Glomerular endothelial cell (primary cell): ENCODE measurements at regions not wholly inside any gene's neighbourhood (a gene's known extent, or its start where the extent isn't known, plus 50 kb on each side); places are given as distances from the start of the nearest gene placed in this dataset.
"Not testable (repeated sequence)": the region's sequence is repeated elsewhere in the genome, so short reads cannot be mapped to it uniquely, and the experiment has no call there.

Source experiments
- DNase-seq: peaks from one replicate; pipeline ENCODE4 v3.0.0-alpha.2; 2011; ENCODE audit warnings: low read depth, low spot score; ENCODE audit errors: extremely low read depth

GRCh38 chr9:21688108-21689102 lies 114.0 kb upstream of the MTAP start:
- no peak for DNase-seq

- no peak for DNase-seq
These were observed 112.6 kb upstream of the MTAP start for GRCh38 chr9:21689854-21690253.

DNA sequence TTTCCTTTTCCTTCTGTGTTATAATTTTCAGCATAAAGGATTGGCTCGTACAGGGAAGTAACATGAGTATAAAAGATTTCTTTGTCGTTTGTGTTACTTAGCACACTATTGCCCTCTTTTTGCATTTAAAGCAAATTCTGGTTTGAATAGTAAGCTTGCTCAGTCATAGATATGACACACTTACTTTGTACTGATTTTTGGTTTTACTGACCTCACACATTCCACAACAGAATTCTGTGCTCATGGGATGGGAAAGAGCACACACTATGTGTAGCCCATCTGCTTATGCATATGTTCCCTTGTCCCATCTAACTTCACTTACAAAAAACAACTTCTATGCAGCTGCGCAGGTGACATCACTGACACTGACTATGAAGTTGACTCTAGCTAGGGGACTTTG lies 111.9 kb upstream of the MTAP start:
- DNase-seq: no peak

DNA sequence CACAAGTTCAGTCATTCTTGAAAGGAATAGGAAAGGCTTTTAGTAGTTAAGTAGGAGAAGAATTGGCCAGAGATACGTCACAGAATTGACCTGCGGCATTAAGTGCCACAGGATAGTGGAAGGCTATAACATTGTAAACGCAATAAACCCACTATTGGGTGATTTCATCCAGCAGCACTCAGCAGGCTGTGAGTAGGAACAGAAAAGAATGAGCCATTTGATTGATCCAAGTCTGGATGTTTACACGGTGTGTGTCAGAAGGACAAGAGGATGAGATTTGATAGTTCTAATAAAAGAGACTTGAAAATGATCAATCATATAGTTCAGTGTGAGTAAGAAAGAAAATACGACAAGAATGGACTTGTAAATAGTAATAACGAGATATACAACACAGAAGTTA lies 110.0 kb upstream of the MTAP start:
- no peak for DNase-seq

DNA sequence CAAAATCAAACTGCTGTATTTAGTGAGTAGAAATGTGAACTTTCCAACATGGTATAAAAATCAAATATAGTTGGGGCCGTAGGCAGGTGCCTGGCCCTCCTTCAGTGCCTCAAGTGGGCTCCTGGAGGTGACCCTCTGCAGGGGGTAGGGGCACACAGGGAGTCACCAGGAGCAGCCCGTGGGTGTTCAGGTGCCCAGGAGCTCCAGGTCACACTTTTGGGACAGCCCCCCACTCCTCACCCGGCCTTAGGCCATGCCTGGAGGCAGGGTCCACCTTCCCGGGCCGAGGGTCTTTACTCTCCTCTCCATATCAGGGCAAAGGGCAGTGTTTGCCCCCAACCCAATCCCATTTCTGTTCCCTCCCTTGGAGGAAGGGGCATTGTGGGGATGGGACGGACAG lies 108.0 kb upstream of the MTAP start:
- DNase-seq: no peak

DNA sequence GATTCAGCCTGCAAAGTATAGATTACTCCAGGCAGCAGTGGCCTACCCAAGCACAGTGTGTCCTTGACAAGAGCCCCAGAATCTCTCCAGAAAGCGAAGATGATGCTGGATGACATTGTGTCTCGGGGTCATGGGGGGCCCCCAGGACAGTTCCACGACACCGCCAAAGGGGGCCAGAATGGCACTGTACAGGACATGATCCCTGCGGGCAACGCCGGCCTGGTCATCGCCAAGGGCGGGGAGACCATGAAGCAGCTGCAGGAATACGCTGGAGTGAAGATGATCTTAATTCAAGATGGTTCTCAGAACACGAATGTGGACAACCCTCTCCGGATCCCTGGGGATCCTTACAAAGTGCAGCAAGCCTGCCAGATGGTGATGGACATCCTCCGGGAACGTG lies 107.0 kb upstream of the MTAP start:
- no peak for DNase-seq

- no peak for DNase-seq
These were observed 106.5 kb upstream of the MTAP start for GRCh38 chr9:21695874-21696341.

GRCh38 chr9:21696411-21696871 lies 106.0 kb upstream of the MTAP start:
- no peak for DNase-seq

GRCh38 chr9:21708260-21708711 lies 94.2 kb upstream of the MTAP start:
- no peak for DNase-seq

DNA sequence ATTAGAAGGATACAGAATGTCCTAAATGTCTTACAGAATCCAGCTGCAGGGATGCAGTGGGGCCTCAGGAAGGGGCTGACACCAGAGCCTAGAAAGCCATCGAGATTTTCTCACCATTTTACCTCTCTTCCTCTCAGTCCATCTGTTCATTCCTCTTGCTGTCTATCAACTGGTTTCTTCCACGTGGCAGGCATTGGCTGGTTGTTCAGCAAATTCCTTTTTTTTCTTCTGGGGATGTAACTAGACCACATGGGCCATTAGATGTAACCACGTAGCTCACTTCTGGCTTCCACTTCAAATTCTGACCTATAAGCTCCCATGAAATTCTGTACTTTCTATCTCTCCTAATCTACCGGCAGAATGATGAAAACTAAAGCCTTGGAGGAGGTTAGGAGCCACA lies 93.6 kb upstream of the MTAP start:
- no peak for DNase-seq

DNA sequence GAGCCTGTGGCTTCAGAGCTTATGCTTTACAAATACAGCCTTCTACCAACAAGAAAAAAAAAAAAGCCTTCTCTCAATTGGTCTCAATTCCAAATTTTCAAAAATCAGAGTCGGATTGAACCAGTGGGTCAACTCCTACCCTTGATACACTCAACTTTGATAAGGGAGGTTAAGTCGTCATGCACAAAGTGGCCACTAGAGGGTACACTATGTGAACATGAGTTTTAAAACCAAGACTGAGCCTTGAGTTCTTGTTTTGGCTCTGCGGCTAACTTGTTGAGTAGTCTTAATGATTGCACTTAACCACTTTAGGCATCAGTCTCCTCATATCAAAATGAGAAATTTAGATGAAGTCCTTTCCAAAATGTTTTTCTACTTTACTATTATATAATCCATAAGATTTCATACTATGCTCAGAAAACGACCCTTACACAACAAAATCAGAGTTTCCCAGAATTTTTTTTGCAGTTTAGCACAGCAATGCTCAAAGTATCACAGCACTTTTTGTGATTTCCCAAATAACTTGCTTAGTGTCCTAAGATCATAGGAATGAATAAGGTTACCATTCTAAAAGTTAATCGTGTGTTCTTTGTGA lies 92.9 kb upstream of the MTAP start:
- DNase-seq: no peak

DNA sequence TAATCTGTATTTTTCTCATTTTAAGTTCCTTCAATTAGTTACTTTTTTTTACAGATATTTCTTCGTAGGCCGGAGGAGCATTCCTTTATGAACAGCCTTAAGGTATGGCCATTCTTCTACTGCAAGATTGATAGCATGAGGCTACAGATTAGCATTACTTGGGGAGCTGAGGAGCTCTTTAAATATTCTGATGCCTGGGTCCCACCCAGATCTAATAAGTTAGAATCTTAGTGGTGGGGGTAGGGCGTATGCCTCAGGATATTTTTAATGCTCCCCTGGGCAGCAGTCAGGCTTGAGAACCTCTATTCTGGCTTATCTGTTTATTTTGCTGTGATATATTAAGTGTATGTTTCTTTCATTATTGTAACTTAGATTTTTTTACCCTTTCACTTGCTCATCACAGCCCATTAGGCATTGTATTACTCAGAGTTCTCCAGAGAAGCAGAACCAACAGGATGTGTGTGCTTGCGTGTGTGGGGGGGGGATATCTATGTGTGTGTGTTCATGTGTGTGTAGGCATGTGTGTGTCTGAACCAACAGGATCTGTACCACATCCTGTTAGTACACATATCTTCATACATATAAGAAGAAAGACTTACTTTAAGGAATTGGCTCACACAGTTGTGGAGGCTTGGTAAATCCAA lies 91.8 kb upstream of the MTAP start:
- no peak for DNase-seq

- no peak for DNase-seq
These were observed 90.9 kb upstream of the MTAP start for GRCh38 chr9:21711504-21711903.

- no peak for DNase-seq
These were observed 87.0 kb upstream of the MTAP start for GRCh38 chr9:21715408-21715807.

DNA sequence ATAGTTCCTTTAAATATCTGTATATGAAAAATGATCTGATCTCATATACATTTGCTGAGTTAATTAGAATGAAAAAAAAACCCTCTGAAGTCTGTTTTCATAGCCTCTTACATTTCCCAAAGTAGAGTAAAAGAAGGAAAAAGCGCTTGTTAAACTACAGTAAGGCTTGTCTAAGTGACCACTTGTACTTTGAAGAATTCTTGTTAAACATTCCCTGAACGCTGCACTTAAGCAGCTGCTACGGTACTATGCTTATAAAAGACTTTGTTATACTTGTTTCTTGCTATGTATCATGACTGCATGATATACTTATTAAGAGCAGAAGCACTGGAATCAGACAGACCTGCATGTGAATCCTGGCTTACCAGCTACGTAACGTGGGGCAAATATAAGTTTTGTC lies 81.7 kb upstream of the MTAP start:
- DNase-seq: no peak

- DNase-seq: not testable (repeated sequence)
These were observed 75.0 kb upstream of the MTAP start for GRCh38 chr9:21727411-21727810.

GRCh38 chr9:21728781-21729180 lies 73.7 kb upstream of the MTAP start:
- no peak for DNase-seq

DNA sequence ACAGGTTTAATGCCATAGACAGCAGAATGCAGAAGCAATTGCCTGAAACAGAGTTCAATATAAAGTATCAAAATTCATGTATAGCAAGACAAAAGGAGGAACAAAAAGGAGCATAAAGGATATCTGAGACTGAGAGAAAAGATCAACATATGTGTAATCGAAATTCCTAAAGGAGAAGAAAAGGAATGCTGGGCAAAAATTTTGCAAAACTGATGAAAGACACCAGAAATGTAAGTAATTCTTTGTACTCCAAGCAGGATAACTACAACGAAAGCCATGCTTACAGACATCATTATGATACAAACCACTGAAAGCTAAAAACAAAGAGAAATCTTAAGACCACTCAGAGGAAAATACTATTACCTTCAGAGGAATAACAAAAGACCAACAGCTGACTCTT lies 72.8 kb upstream of the MTAP start:
- DNase-seq: no peak

- DNase-seq: no peak
These were observed 71.5 kb upstream of the MTAP start for GRCh38 chr9:21730899-21731298.

GRCh38 chr9:21741151-21741550 lies 61.3 kb upstream of the MTAP start:
- no peak for DNase-seq

DNA sequence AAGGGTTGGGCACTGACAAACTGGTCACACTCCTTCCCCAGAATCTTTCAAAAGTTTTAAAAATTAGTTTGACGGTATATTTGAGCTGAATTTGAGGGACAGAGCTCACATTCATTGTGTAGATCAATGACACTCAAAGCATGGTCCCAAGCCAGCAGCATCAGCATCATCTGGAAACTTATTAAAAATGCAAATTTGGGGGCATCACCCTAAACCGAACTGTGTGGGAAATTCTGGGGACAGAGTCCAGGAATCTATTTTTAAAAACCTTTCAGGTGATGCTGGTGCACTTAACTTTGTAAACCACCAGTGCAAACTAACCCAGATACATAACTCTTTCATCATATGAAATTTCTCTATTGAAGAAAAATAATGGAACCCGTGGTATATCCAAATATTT lies 58.1 kb upstream of the MTAP start:
- DNase-seq: no peak
